Trophoblast cell (in vitro differentiated cells and primary cell): ENCODE measurements at regions not wholly inside any gene's neighbourhood (a gene's known extent, or its start where the extent isn't known, plus 50 kb on each side); places are given as distances from the start of the nearest gene placed in this dataset.

Experiments used
- DNase-seq, 2 donors: peaks; one replicate each; pipeline ENCODE4 v3.0.0-alpha.2; 2016
- H2AFZ ChIP-seq: 2 replicates; pipeline ENCODE4 v1.6.1; 2013; ENCODE audit warnings: low read length, moderate library complexity, mild to moderate bottlenecking; ENCODE audit not compliant: insufficient read depth, poor library complexity
- H2AK5ac ChIP-seq: 2 replicates; pipeline ENCODE4 v1.6.1; 2013; ENCODE audit warnings: mild to moderate bottlenecking, low read length
- H2BK120ac ChIP-seq: 2 replicates; pipeline ENCODE4 v1.6.1; 2013; ENCODE audit warnings: low read length, mild to moderate bottlenecking, moderate library complexity; ENCODE audit not compliant: insufficient read depth, poor library complexity
- H2BK12ac ChIP-seq: 2 replicates; pipeline ENCODE4 v1.6.1; 2013; ENCODE audit warnings: mild to moderate bottlenecking, low read length, moderate library complexity
- H2BK5ac ChIP-seq: 2 replicates; pipeline ENCODE4 v1.6.1; 2013; ENCODE audit warnings: low read length, low read depth, moderate library complexity, mild to moderate bottlenecking; ENCODE audit not compliant: poor library complexity
- H3K14ac ChIP-seq: 2 replicates; pipeline ENCODE4 v1.6.1; 2013; ENCODE audit warnings: mild to moderate bottlenecking, low read length
- H3K18ac ChIP-seq: 2 replicates; pipeline ENCODE4 v1.6.1; 2013; ENCODE audit warnings: mild to moderate bottlenecking, low read length
- H3K23ac ChIP-seq: 2 replicates; pipeline ENCODE4 v1.6.1; 2013; ENCODE audit warnings: low read length
- H3K27ac ChIP-seq: 2 replicates; pipeline ENCODE4 v1.5.1; 2013; ENCODE audit warnings: low read depth, mild to moderate bottlenecking, inconsistent platforms, low read length, moderate library complexity
- H3K27me3 ChIP-seq: 2 replicates; pipeline ENCODE4 v1.6.1; 2013; ENCODE audit warnings: inconsistent platforms, mild to moderate bottlenecking, low read length, moderate library complexity; ENCODE audit not compliant: insufficient read depth
- H3K36me3 ChIP-seq, 2 experiments: 1 replicate in 1 of 2; 2 replicates in 1 of 2; pipeline ENCODE4 v1.6.1; 2013; ENCODE audit warnings: low read length in 2 of 2, mild to moderate bottlenecking in 2 of 2, moderate library complexity in 1 of 2; ENCODE audit not compliant: insufficient read depth in 2 of 2, control insufficient read depth in 1 of 2
- H3K4ac ChIP-seq: 2 replicates; pipeline ENCODE4 v1.6.1; 2013; ENCODE audit warnings: low read depth, mild to moderate bottlenecking, low read length, moderate library complexity
- H3K4me1 ChIP-seq, 2 experiments: 1 replicate in 1 of 2; 2 replicates in 1 of 2; pipeline ENCODE4 v1.6.1; 2013; ENCODE audit warnings: low read length in 2 of 2, mild to moderate bottlenecking in 2 of 2, moderate library complexity in 1 of 2; ENCODE audit not compliant: insufficient read depth in 2 of 2, control insufficient read depth in 1 of 2
- H3K4me2 ChIP-seq: 2 replicates; pipeline ENCODE4 v1.6.1; 2013; ENCODE audit warnings: inconsistent platforms, mild to moderate bottlenecking, low read length, moderate library complexity
- H3K4me3 ChIP-seq: 2 replicates; pipeline ENCODE4 v1.5.1; 2013; ENCODE audit warnings: mild to moderate bottlenecking, low read depth, low read length, inconsistent platforms
- H3K79me1 ChIP-seq: one replicate; pipeline ENCODE4 v1.6.1; 2013; ENCODE audit warnings: low read length
- H3K79me2 ChIP-seq: 2 replicates; pipeline ENCODE4 v1.6.1; 2013; ENCODE audit warnings: low read length, mild to moderate bottlenecking; ENCODE audit not compliant: control insufficient read depth, insufficient read depth, poor library complexity
- H3K9ac ChIP-seq: 2 replicates; pipeline ENCODE4 v1.6.1; 2013; ENCODE audit warnings: mild to moderate bottlenecking, low read length
- H3K9me3 ChIP-seq: 2 replicates; pipeline ENCODE4 v1.6.1; 2013; ENCODE audit warnings: low read depth, mild to moderate bottlenecking, control low read depth, inconsistent platforms, low read length; ENCODE audit not compliant: insufficient read depth
- H4K12ac ChIP-seq: 2 replicates; pipeline ENCODE4 v1.6.1; 2013; ENCODE audit warnings: low read depth, mild to moderate bottlenecking, low read length, moderate library complexity
- H4K8ac ChIP-seq: 2 replicates; pipeline ENCODE4 v1.6.1; 2013; ENCODE audit warnings: low read depth, mild to moderate bottlenecking, low read length, moderate library complexity
- H4K91ac ChIP-seq: one replicate; pipeline ENCODE4 v1.6.1; 2013; ENCODE audit warnings: low read depth, mild to moderate bottlenecking, low read length, moderate library complexity
- WGBS: extraction: QIAGEN DNeasy Blood & Tissue Kit; methylation state at CpG from one replicate; pipeline ENCODE4 v1.1.7; 2013; ENCODE audit warnings: missing lambda C conversion rate; ENCODE audit not compliant: insufficient read length, insufficient coverage; ENCODE audit errors: extremely low coverage; 5-methylcytosine and 5-hydroxymethylcytosine counted together

DNA sequence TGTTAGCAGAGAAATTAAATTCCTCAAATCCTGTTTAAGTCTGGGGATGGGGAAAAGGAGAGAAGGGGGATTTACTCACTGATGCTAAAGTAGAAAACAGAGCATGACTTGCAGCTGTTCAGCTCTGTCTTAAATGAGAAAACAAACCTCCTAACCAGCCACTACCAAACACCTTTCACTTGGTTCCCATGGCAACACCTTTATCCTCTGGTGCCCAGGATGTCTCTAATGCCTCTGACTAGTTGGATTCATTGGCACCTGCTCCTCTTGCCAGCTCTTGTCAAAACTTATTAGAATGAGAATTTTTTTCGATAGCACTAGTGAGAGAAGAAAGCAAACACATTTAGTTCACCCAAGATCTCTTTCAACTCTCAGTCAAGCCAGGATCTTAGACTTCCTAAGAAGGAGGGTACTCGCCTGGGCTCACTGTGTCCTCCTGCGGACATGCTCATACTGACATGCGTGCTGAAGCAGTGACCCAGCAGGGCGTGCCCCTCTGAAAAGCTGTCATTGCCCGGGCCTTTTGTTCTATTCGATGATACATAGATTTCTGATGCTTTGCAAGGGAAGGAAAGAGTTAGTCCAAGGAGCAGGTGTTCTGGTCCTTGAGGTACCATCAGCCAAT, 656.0 kb upstream of the CELF4 start:
- H3K27me3 ChIP-seq, result no peaks in the 10 kb centered on the region
- H2AFZ ChIP-seq, result no peak overlapping the region
- no peak for DNase-seq
- no peak overlapping the region for H2BK5ac ChIP-seq
- no peak overlapping the region for H4K12ac ChIP-seq
- no peak overlapping the region for H3K23ac ChIP-seq
- H2BK12ac ChIP-seq, result no peak overlapping the region
- no peak overlapping the region for H3K4me2 ChIP-seq
- no peak overlapping the region for H3K4ac ChIP-seq
- H3K18ac ChIP-seq, result no peak overlapping the region
- no peaks in the 10 kb centered on the region for H3K4me1 ChIP-seq
- H3K14ac ChIP-seq, result no peak overlapping the region
- no peak overlapping the region for H3K27ac ChIP-seq
- no peak overlapping the region for H4K91ac ChIP-seq
- H4K8ac ChIP-seq, result no peak overlapping the region
- no peak overlapping the region for H3K4me3 ChIP-seq
- H2AK5ac ChIP-seq, result no peak overlapping the region
- no peak overlapping the region for H3K9ac ChIP-seq
- no peaks in the 10 kb centered on the region for H3K79me1 ChIP-seq
- no peak overlapping the region for H2BK120ac ChIP-seq
- H3K36me3 ChIP-seq, result no peaks in the 10 kb centered on the region
- no peaks in the 10 kb centered on the region for H3K79me2 ChIP-seq
- WGBS, result no CpG with 5 or more reads among the region's 7 CpGs
- H3K9me3 ChIP-seq, result no peaks in the 10 kb centered on the region

DNA sequence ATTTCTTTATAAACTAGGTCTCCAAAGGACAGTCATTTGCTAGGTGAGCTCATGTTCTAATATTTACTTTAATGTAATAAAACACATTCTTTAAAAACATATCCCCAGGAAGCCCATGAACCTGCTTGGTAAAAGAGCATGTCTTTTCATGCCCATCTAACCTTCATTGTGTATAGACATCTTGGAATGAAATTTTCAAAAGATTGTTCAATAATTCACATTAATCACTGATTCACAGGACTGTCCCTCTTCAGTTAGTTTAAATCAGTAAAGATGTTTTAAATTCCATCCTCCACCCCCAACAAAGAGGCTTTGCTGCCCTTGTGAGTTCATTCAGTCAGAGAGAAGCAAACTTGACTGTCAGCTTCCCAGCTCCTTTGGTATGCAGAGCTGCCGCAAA, 633.4 kb upstream of the CELF4 start:
- no peak overlapping the region for H3K9ac ChIP-seq
- no peaks in the 10 kb centered on the region for H3K36me3 ChIP-seq
- no peaks in the 10 kb centered on the region for H3K79me2 ChIP-seq
- no peak overlapping the region for H3K4ac ChIP-seq
- no peak overlapping the region for H3K27ac ChIP-seq
- no peak overlapping the region for H3K4me3 ChIP-seq
- no peak overlapping the region for H2BK12ac ChIP-seq
- no CpG with 5 or more reads among the region's 1 CpG for WGBS
- H3K18ac ChIP-seq, result no peak overlapping the region
- no peaks in the 10 kb centered on the region for H3K27me3 ChIP-seq
- H3K23ac ChIP-seq, result no peak overlapping the region
- no peak overlapping the region for H4K12ac ChIP-seq
- H3K4me1 ChIP-seq, result no peaks in the 10 kb centered on the region
- H2BK120ac ChIP-seq, result no peak overlapping the region
- no peak overlapping the region for H2AK5ac ChIP-seq
- H4K91ac ChIP-seq, result no peak overlapping the region
- H3K14ac ChIP-seq, result no peak overlapping the region
- H3K9me3 ChIP-seq, result no peaks in the 10 kb centered on the region
- H2BK5ac ChIP-seq, result no peak overlapping the region
- DNase-seq, result no peak
- H3K79me1 ChIP-seq, result no peaks in the 10 kb centered on the region
- no peak overlapping the region for H3K4me2 ChIP-seq
- no peak overlapping the region for H2AFZ ChIP-seq
- no peak overlapping the region for H4K8ac ChIP-seq

DNA sequence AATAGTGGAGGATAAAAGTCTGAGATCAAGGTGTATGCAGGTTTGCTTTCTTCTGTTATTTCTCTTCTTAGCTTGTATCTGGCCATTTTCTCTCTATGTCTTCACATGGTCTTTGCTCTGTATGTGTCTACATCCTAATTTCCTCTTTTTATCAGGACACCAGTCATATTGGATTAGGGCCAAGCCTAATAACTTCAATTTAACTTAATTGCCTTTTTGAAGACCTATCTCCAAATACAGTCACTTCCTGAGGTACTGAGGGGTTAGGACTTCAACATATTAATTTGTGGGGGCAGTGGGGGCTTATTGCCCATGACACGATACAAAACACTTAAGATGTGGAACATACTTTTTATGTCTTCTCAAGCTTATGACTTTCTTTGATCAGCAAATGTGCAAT, 632.9 kb upstream of the CELF4 start:
- Histone ChIP-seq H3K14ac (no peak overlapping the region), H4K12ac (no peak overlapping the region), H3K4me3 (no peak overlapping the region), H3K4ac (no peak overlapping the region), H3K36me3 (no peaks in the 10 kb centered on the region), H4K8ac (no peak overlapping the region), H3K27me3 (no peaks in the 10 kb centered on the region), H3K4me1 (no peaks in the 10 kb centered on the region), H2BK12ac (no peak overlapping the region), H3K9me3 (no peaks in the 10 kb centered on the region), H3K23ac (no peak overlapping the region), H2BK5ac (no peak overlapping the region), H3K27ac (no peak overlapping the region), H4K91ac (no peak overlapping the region), H3K79me2 (no peaks in the 10 kb centered on the region), H3K4me2 (no peak overlapping the region), H2AK5ac (no peak overlapping the region), H3K9ac (no peak overlapping the region), H3K18ac (no peak overlapping the region), H2AFZ (no peak overlapping the region), H3K79me1 (no peaks in the 10 kb centered on the region), H2BK120ac (no peak overlapping the region)
- no CpG with 5 or more reads among the region's 1 CpG for whole genome bisulfite sequencing
- DNase-seq, result no peak

DNA sequence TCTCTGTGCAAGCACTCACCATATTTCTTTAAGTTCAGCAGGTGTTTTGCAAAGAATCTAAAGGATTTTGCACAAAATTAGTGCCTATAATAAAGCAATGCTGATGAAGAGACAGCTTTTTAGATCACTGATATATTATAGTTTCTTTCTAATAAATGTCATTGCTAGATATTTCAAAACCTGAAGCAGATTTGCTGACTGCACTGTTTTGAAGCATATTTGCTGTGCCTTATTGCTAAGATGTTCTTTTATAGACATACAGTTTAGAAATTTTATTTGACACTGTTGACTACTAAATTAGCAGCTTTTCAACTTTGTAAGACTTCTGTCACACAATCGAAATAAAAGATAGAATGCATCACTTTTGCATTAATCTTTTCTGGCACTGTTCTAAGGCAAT, 620.9 kb upstream of the CELF4 start:
- H2BK120ac ChIP-seq, result no peak overlapping the region
- no peak overlapping the region for H2BK12ac ChIP-seq
- H2BK5ac ChIP-seq, result no peak overlapping the region
- H3K9ac ChIP-seq, result no peak overlapping the region
- H2AK5ac ChIP-seq, result no peak overlapping the region
- no peak overlapping the region for H4K91ac ChIP-seq
- no peak overlapping the region for H4K8ac ChIP-seq
- H3K27me3 ChIP-seq, result no peaks in the 10 kb centered on the region
- no peak overlapping the region for H3K27ac ChIP-seq
- H3K79me2 ChIP-seq, result no peaks in the 10 kb centered on the region
- H3K79me1 ChIP-seq, result no peaks in the 10 kb centered on the region
- no peak overlapping the region for H3K23ac ChIP-seq
- H3K4me3 ChIP-seq, result no peak overlapping the region
- no peaks in the 10 kb centered on the region for H3K9me3 ChIP-seq
- WGBS, result no CpG with 5 or more reads among the region's 1 CpG
- no peaks in the 10 kb centered on the region for H3K36me3 ChIP-seq
- no peak overlapping the region for H3K14ac ChIP-seq
- H3K18ac ChIP-seq, result no peak overlapping the region
- no peak overlapping the region for H3K4me2 ChIP-seq
- H3K4ac ChIP-seq, result no peak overlapping the region
- H3K4me1 ChIP-seq, result no peaks in the 10 kb centered on the region
- H2AFZ ChIP-seq, result no peak overlapping the region
- no peak for DNase-seq
- H4K12ac ChIP-seq, result no peak overlapping the region
